Neuronal stem cell (in vitro differentiated cells): ENCODE measurements at regions not wholly inside any gene's neighbourhood (a gene's known extent, or its start where the extent isn't known, plus 50 kb on each side); places are given as distances from the start of the nearest gene placed in this dataset.
"Not testable (repeated sequence)": the region's sequence is repeated elsewhere in the genome, so short reads cannot be mapped to it uniquely, and the experiment has no call there.

Experiments used
- DNase-seq: peaks from one replicate; pipeline ENCODE4 v3.0.0-alpha.2; 2013; ENCODE audit warnings: low spot score
- H2AFZ ChIP-seq: one replicate; pipeline ENCODE4 v1.6.1; 2013; ENCODE audit warnings: mild to moderate bottlenecking, low read length, inconsistent platforms
- H2AK5ac ChIP-seq: 2 replicates; pipeline ENCODE4 v1.6.1; 2013; ENCODE audit warnings: low read depth, mild to moderate bottlenecking, inconsistent platforms, low read length, moderate library complexity, mixed read lengths
- H2BK120ac ChIP-seq: 2 replicates; pipeline ENCODE4 v1.6.1; 2013; ENCODE audit warnings: low read depth, mild to moderate bottlenecking, inconsistent platforms, low read length, moderate library complexity, mixed read lengths
- H2BK12ac ChIP-seq: one replicate; pipeline ENCODE4 v1.6.1; 2013; ENCODE audit warnings: low read length, inconsistent platforms
- H2BK15ac ChIP-seq: 2 replicates; pipeline ENCODE4 v1.6.1; 2013; ENCODE audit warnings: mild to moderate bottlenecking, low read length, inconsistent platforms, mixed read lengths
- H2BK5ac ChIP-seq: one replicate; pipeline ENCODE4 v1.6.1; 2013; ENCODE audit warnings: inconsistent platforms, mild to moderate bottlenecking, low read length, moderate library complexity
- H3K14ac ChIP-seq: one replicate; pipeline ENCODE4 v1.6.1; 2013; ENCODE audit warnings: low read length, inconsistent platforms
- H3K18ac ChIP-seq: 2 replicates; pipeline ENCODE4 v1.6.1; 2013; ENCODE audit warnings: low read length, inconsistent platforms
- H3K23ac ChIP-seq: 2 replicates; pipeline ENCODE4 v1.6.1; 2013; ENCODE audit warnings: low read depth, mild to moderate bottlenecking, mixed read lengths, low read length, inconsistent platforms; ENCODE audit not compliant: poor library complexity
- H3K27ac ChIP-seq: replicated peaks from 3 replicates; pipeline ENCODE4 v1.5.1; 2013; ENCODE audit warnings: low read length, inconsistent platforms
- H3K27me3 ChIP-seq, 3 experiments: 2 replicates each; pipeline ENCODE4 v1.6.1; 2013; ENCODE audit warnings: low read length in 3 of 3, mild to moderate bottlenecking in 2 of 3, inconsistent platforms in 1 of 3, low read depth in 1 of 3, mixed read lengths in 1 of 3, moderate library complexity in 1 of 3; ENCODE audit not compliant: control insufficient read depth in 3 of 3, insufficient read depth in 3 of 3
- H3K36me3 ChIP-seq, 2 donors: replicated peaks in 1 of 2; 2 replicates each; pipeline ENCODE4 v1.6.1; 2013; ENCODE audit warnings: low read length in 2 of 2; ENCODE audit not compliant: control insufficient read depth in 2 of 2, insufficient read depth in 2 of 2
- H3K4ac ChIP-seq: 2 replicates; pipeline ENCODE4 v1.6.1; 2013; ENCODE audit warnings: inconsistent platforms, mild to moderate bottlenecking, low read length, moderate library complexity
- H3K4me1 ChIP-seq, 2 donors: 1 replicate in 1 of 2; 2 replicates in 1 of 2; pipeline ENCODE4 v1.6.1; 2013; ENCODE audit warnings: low read length in 2 of 2, low read depth in 1 of 2; ENCODE audit not compliant: control insufficient read depth in 2 of 2, insufficient read depth in 1 of 2
- H3K4me2 ChIP-seq: one replicate; pipeline ENCODE4 v1.6.1; 2013; ENCODE audit warnings: mild to moderate bottlenecking, low read length, inconsistent platforms; ENCODE audit not compliant: insufficient read depth, poor library complexity, severe bottlenecking
- H3K4me3 ChIP-seq, 2 donors: 2 replicates each; pipeline ENCODE4 v1.5.1; 2013; ENCODE audit warnings: low read length in 2 of 2, mild to moderate bottlenecking in 2 of 2, inconsistent platforms in 1 of 2, moderate library complexity in 1 of 2
- H3K79me1 ChIP-seq: one replicate; pipeline ENCODE4 v1.6.1; 2013; ENCODE audit warnings: low read depth, mild to moderate bottlenecking, inconsistent platforms, low read length, moderate library complexity
- H3K9ac ChIP-seq: one replicate; pipeline ENCODE4 v1.6.1; 2013; ENCODE audit warnings: mild to moderate bottlenecking, low read depth, low read length, inconsistent platforms; ENCODE audit not compliant: poor library complexity
- H3K9me3 ChIP-seq, 2 donors: replicated peaks in 1 of 2; 2 replicates each; pipeline versions ENCODE3 to v1.6.1; 2013; ENCODE audit warnings: low read length in 2 of 2, mild to moderate bottlenecking in 2 of 2, inconsistent platforms in 1 of 2, low read depth in 1 of 2, mixed read lengths in 1 of 2, moderate library complexity in 1 of 2; ENCODE audit not compliant: control insufficient read depth in 2 of 2, insufficient read depth in 1 of 2
- H4K8ac ChIP-seq: one replicate; pipeline ENCODE4 v1.6.1; 2013; ENCODE audit warnings: low read depth, mild to moderate bottlenecking, inconsistent platforms, low read length, moderate library complexity
- H4K91ac ChIP-seq: one replicate; pipeline ENCODE4 v1.6.1; 2013; ENCODE audit warnings: low read length, low read depth, mild to moderate bottlenecking, inconsistent platforms; ENCODE audit not compliant: poor library complexity
- WGBS, 2 donors: extraction: QIAGEN DNeasy Blood & Tissue Kit; methylation state at CpG; one replicate each; pipeline ENCODE4 v1.1.7; 2013; ENCODE audit warnings: missing lambda C conversion rate in 2 of 2, mixed read lengths in 1 of 2; ENCODE audit not compliant: insufficient read length in 2 of 2, insufficient replicate concordance in 1 of 2; ENCODE audit errors: extremely low coverage in 2 of 2; 5-methylcytosine and 5-hydroxymethylcytosine counted together

- H2AK5ac ChIP-seq, DNase-seq: not testable (repeated sequence)
Observed at GRCh38 chr6:78646542-78647415, 220.6 kb upstream of the IRAK1BP1 start.

DNA sequence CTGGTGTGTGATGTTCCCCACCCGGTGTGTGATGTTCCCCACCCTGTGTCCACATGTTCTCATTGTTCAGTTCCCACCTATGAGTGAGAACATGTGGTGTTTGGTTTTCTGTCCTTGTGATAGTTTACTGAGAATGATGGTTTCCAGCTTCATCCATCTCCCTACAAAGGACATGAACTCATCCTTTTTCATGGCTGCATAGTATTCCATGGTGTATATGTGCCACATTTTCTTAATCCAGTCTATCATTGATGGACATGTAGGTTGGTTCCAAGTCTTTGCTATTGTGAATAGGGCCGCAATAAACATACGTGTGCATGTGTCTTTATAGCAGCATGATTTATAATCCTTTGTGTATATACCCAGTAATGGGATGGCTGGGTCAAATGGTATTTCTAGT, 201.5 kb upstream of the IRAK1BP1 start:
- H3K4me2 ChIP-seq, H2BK12ac ChIP-seq, H3K14ac ChIP-seq, H2BK5ac ChIP-seq, H3K23ac ChIP-seq, H2AFZ ChIP-seq, H2BK120ac ChIP-seq, H3K4me1 ChIP-seq, H3K27me3 ChIP-seq, H3K36me3 ChIP-seq, H4K91ac ChIP-seq, H3K4ac ChIP-seq, H3K9ac ChIP-seq, H3K18ac ChIP-seq, H3K9me3 ChIP-seq, DNase-seq, H2BK15ac ChIP-seq, H2AK5ac ChIP-seq, H3K27ac ChIP-seq, H3K79me1 ChIP-seq, H3K4me3 ChIP-seq, H4K8ac ChIP-seq: not testable (repeated sequence)
- WGBS, 2 donors, result no CpG with 5 or more reads among the region's 3 CpGs

More at GRCh38 chr6:78646542-78647415, 220.6 kb upstream of the IRAK1BP1 start:
- not testable (repeated sequence) for H3K4me1 ChIP-seq, H4K91ac ChIP-seq, H2BK120ac ChIP-seq, H3K4me3 ChIP-seq, H3K23ac ChIP-seq, H3K18ac ChIP-seq, H2BK5ac ChIP-seq, H3K27ac ChIP-seq, H3K79me1 ChIP-seq, H3K9me3 ChIP-seq, H2BK15ac ChIP-seq, H3K27me3 ChIP-seq, H4K8ac ChIP-seq, H3K9ac ChIP-seq, H3K4ac ChIP-seq, H3K4me2 ChIP-seq, H3K36me3 ChIP-seq, H2BK12ac ChIP-seq, H3K14ac ChIP-seq, H2AFZ ChIP-seq
- no CpG with 5 or more reads among the region's 20 CpGs for WGBS, 2 donors

GRCh38 chr6:78666764-78667163, 200.6 kb upstream of the IRAK1BP1 start:
- Histone ChIP-seq H2AK5ac (no peak overlapping the region), H3K36me3 (no peaks in the 10 kb centered on the region), H3K4me3 (no peak overlapping the region), H2BK15ac (no peak overlapping the region), H3K27me3 (no peaks in the 10 kb centered on the region), H3K4me1 (no peaks in the 10 kb centered on the region), H4K91ac (no peak overlapping the region), H2AFZ (no peak overlapping the region), H3K23ac (no peak overlapping the region), H2BK12ac (no peak overlapping the region), H3K4ac (no peak overlapping the region), H2BK120ac (no peak overlapping the region), H3K9me3 (no peaks in the 10 kb centered on the region), H3K18ac (no peak overlapping the region), H3K27ac (no peak overlapping the region), H3K9ac (no peak overlapping the region), H3K4me2 (no peak overlapping the region), H3K79me1 (no peaks in the 10 kb centered on the region), H2BK5ac (no peak overlapping the region), H4K8ac (no peak overlapping the region), H3K14ac (no peak overlapping the region)
- no CpG with 5 or more reads among the region's 1 CpG for WGBS, 2 donors
- DNase-seq, result no peak

GRCh38 chr6:78670156-78670555, 197.2 kb upstream of the IRAK1BP1 start:
- Histone ChIP-seq H3K79me1 (no peaks in the 10 kb centered on the region), H3K4me2 (no peak overlapping the region), H3K36me3 (no peaks in the 10 kb centered on the region), H3K4ac (no peak overlapping the region), H2BK12ac (no peak overlapping the region), H3K23ac (no peak overlapping the region), H2BK15ac (no peak overlapping the region), H3K9ac (no peak overlapping the region), H3K14ac (no peak overlapping the region), H2AFZ (no peak overlapping the region), H3K27ac (no peak overlapping the region), H3K18ac (no peak overlapping the region), H3K9me3 (no peaks in the 10 kb centered on the region), H3K4me3 (no peak overlapping the region), H2AK5ac (no peak overlapping the region), H2BK120ac (no peak overlapping the region), H4K8ac (no peak overlapping the region), H3K4me1 (no peaks in the 10 kb centered on the region), H3K27me3 (no peaks in the 10 kb centered on the region), H4K91ac (no peak overlapping the region), H2BK5ac (no peak overlapping the region)
- no CpG with 5 or more reads among the region's 2 CpGs for WGBS, 2 donors
- no peak for DNase-seq
